GM12891 (cell line): ENCODE measurements at regions not wholly inside any gene's neighbourhood (a gene's known extent, or its start where the extent isn't known, plus 50 kb on each side); places are given as distances from the start of the nearest gene placed in this dataset.

Experiments used
- POLR2A ChIP-seq: IDR thresholded peaks from 2 replicates; pipeline ENCODE4 v1.6.1; 2011; ENCODE audit warnings: low read depth, low read length, control low read depth
- POLR2AphosphoS5 ChIP-seq: IDR thresholded peaks from 2 replicates; pipeline ENCODE4 v1.6.1; 2011; ENCODE audit warnings: low read depth, low read length, control low read depth
- POU2F2 ChIP-seq: IDR thresholded peaks from 2 replicates; pipeline ENCODE4 v1.6.1; 2011; ENCODE audit warnings: low read depth, mild to moderate bottlenecking, control low read depth, low read length, moderate library complexity
- TAF1 ChIP-seq: IDR thresholded peaks from 2 replicates; pipeline ENCODE4 v1.6.1; 2011; ENCODE audit warnings: low read depth, low read length, control low read depth

GRCh38 chr16:5704271-5704670, 606.7 kb upstream of the EEF2KMT start:
- no peak for TF ChIP-seq POLR2A
- no peak for TF ChIP-seq POU2F2
- TF ChIP-seq POLR2AphosphoS5 = no peak
- no peak for TF ChIP-seq TAF1
